Left cardiac atrium (tissue), 4 donors: ENCODE measurements at regions not wholly inside any gene's neighbourhood (a gene's known extent, or its start where the extent isn't known, plus 50 kb on each side); places are given as distances from the start of the nearest gene placed in this dataset.

Source experiments
- ATAC-seq, 2 donors: fragments of 200-7000 bp; cut with Tn5 transposase; one replicate each; pipeline ENCODE4 v1.9.1; 2020; ENCODE audit warnings: mild to moderate bottlenecking in 2 of 2, moderate library complexity in 2 of 2
- DNase-seq: peaks from one replicate; pipeline ENCODE4 v3.0.0-alpha.2; 2020
- intact Hi-C, 2 donors: fragments of 100-400 bp; cut with DNase I; formaldehyde crosslinking; loops; one replicate each; pipeline versions ENCODE4 v1.14.1 to v1.15.1; 2022 to 2023
- donor health status: DM: no; HTN: yes; CAD: no.
- donor health status: DM: no; HTN: yes; CAD: no; lungs with severe emphysema.
- donor health status: DM: yes; HTN: yes; CAD: no.
- donor health status: Dilated cardiomyopathy.

DNA sequence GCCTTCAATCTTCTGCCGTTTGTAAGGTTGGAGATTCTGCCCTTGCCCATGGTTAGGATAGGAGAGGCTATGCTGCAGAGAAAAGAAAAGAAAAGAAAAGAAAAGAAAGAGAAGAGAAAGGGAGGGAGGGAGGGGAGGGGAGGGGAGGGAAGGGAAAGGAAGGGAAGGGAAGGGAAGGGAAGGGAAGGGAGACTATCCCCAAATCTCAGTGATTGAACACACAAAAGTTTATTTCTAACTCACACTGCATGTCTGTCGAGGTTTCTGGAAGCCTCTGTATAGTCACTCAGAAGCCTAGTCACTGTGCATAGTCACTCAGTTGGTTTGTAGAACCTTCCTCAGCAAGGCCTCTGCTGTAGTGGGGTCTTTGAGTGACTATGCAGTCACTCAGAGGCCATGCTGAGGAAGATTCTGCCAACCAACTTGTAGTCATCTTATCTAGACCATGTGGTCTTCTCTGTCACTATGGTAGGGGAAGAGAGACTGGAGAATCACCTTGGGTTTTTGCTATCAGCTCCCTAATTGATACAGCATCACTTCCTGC lies 52.3 kb upstream of the ABCC9 start:
- ATAC-seq, result no peak
- intact Hi-C loops, result loop anchor here (5.0 to 10.0 kb wide), 2 partner anchors 221 to 299 kb away; partner anchors contain the start of gene KCNJ8 (in 1 of the 2)

GRCh38 chr12:21992823-21993222 lies 51.6 kb upstream of the ABCC9 start:
- intact Hi-C loops, result loop anchor here (5.0 to 10.0 kb wide), 2 partner anchors 221 to 298 kb away; partner anchors contain the start of gene KCNJ8 (in 1 of the 2)
- DNase-seq (no peak), ATAC-seq (peak in 1 of 2 donors; percentile 56)

More for the DNA sequence above, 52.3 kb upstream of the ABCC9 start:
- DNase-seq, result no peak

DNA sequence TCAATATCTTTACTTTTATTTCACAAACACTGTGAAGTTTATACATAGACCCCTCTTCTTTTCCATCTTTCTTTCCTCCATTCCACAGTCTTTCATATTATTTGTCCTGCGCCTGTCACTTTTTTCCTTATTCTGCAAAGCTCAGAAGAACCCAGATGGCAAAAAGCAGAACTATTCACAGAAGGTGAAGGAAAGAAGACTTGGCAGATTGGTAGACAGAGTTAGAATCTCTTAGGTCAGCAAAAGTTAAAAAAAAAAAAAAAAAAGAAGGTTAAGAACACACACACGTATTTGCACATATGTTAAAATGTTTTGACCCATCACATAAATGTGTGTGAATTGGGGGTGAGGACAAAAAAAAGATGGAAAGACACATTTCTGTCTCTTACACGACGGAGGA lies 50.3 kb upstream of the ABCC9 start:
- DNase-seq (no peak), ATAC-seq (no peak)
- intact Hi-C loops, result loop anchor here (5.0 to 10.0 kb wide), 2 partner anchors 219 to 297 kb away; partner anchors contain the start of gene KCNJ8 (in 1 of the 2)
